NCI-H146 treated with DMSO at 0.1 percent for 48 hours (cell line): ENCODE measurements at regions not wholly inside any gene's neighbourhood (a gene's known extent, or its start where the extent isn't known, plus 50 kb on each side); places are given as distances from the start of the nearest gene placed in this dataset.

Experiments
- DNase-seq: peaks from one replicate; lab custom pipeline; 2025; ENCODE audit not compliant: unreplicated experiment; lab: John Stamatoyannopoulos, UW

DNA sequence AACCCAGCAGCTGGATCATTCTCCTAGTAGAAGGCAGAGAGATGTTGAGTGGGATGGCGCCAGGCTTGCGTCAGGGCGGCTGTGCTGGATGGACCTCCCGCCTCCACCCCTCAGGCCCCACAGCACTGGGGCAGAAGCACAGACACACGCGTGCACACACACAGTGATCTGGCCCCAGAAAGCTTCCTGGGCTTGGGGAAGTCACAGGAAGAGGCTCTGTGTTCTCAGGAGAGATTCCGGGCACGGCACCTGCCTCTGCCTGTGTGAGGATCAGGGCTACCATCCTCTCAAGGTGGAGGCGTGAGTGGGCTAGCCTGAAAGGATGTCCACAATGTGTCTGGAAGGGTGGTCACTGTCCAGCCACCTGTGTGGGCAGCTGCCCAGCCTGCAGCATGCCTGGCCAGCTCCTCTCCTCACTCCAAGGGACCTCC is 229.8 kb upstream of the HS6ST1 start:
- no peak for DNase-seq

DNA sequence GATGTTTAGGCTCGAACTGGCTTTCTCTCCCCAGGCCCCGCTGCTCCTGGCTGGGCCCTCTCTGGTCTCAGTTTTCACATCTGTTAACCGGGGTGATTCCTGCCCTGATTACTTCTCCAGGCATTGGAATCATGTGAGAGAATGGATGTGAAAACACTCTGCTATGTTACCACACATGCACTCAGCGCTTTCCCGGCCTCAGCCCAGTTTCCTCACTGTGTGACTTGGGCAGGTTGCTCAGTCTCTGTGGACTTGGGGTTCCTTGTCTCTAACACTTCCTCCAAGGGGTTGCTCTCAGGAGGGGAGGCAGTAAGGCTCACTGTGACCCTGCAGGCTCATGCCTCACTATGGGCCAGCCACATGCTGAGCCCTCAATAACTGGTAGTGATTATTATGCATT is 230.4 kb upstream of the HS6ST1 start:
- DNase-seq = no peak

DNA sequence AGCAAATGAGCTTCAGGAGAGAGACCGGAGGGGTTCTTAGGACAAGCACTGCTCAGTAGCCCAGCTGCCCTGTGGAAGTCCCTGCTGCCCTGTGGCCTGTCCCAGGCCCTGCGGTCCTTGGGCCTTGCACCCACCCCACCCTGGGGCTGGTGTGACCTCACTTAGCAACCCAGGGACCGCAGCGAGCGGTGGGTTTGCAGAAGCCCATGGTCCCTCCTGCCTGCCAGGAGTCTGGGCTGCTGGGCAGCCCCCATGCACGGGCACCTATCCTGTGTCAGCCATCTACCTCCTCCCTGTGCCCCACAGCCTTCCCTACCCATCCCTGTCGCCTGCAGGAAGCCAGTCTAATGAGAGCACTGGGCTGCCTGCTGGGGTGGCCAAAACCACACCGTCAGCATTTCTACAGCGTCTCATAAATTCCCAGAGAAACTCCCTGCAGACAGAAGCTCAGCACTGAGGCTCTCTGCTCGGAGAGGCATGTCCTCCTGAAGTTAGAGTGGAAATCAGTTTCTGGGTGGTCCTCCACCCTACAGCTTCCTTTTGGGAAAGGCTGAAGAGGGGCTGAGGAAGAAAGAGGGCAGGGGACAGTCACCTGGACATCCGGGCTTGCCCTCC is 231.1 kb upstream of the HS6ST1 start:
- DNase-seq = no peak

DNA sequence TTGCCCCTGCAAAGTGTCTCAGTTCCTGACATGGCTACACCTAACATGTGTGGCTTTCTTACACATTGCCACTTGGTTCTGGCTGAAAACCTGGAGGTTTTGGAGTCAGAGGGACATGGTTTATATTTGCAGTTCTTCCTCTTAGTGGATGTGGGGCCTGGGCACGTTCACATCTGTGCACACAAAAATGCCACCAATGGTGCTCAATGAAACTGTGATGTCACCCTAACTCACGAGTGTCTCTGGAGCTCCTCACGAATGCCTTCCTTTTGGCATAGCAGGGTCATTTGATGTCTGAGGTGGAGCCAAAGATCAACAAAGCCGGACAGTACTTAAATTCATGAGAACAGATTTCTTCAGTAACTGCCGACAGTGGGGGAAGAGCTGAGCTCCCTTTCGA is 231.7 kb upstream of the HS6ST1 start:
- DNase-seq = no peak

DNA sequence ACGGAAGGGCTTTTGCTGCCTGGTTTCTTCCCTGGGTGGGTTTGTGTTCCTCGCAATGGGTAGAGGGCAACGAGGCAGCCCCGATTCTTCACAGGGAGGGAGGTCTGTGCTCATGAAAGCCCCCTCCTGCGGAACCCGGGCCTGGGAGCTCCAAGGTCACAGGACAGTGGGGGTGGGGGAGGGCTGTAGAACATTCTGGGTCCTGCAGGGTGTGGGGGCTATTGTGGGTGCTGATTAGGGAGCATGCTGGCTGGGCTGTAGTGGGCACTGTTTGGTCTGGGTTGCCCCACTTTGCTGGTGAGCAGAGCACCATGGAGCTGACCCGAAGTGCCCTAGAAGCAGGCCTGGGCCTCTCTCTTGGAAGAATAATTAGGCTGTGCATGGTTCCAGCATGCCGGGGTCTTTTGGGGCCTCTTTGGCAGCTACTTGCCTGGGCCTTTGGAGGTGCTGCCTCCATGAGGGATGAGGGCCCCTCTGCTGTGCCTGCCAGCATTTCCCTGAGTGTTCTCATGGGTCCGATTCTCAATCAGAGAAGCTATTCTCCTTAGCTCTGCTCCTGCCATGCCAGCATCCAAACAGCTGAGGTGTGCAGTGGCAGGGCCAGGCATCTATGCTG is 232.2 kb upstream of the HS6ST1 start:
- no peak for DNase-seq

DNA sequence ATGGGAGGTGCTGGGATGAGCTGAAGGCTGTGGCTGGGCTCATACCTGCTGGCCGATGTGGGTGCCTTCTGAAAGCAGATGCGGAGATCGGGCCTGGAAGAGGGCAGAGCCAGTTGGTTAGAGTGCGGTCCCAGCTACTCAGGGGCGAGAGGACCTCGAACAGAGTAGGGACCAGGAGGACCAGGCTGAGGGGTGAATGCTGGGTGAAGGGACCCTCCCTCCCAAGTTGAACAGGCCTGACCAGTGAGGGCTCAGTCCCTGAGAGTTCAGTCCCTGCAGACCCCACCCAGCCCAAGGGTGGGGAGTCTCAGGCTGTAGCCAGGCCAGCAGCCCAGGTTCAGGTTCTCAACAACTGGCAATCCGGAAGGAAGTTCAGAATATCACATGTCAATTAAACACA is 232.8 kb upstream of the HS6ST1 start:
- no peak for DNase-seq

DNA sequence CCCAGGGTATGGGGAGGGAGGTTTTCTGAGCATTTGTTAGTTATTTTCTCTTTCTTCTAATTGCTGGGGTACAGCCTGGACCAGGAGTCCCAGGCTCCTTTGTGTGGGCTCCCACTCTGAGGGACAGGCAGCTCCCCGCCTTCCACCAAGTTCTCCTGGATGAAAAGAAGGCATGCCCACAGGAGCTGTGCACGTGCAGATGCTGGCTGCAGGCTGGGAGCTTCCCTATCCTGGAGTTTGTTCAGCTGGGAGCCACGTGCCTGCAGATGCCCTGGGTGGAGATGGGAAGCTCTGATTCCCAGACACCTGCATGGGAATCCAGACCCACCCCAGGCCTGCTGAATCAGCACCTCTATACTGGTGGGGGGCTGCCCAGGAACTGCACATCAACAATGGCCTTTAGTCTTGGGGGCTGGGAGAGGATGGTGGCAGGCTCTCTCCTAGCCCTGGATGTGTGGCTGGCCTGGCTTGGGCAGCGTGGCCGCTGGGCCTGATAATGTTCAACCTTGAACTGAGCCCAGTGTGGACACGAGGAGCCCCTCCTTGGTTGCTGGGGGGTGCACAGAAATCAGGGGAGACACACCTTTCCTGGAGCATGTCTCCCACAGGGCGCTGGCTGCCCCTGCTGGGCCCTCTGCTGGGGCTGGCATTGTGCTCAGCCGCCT is 233.6 kb upstream of the HS6ST1 start:
- DNase-seq = no peak

DNA sequence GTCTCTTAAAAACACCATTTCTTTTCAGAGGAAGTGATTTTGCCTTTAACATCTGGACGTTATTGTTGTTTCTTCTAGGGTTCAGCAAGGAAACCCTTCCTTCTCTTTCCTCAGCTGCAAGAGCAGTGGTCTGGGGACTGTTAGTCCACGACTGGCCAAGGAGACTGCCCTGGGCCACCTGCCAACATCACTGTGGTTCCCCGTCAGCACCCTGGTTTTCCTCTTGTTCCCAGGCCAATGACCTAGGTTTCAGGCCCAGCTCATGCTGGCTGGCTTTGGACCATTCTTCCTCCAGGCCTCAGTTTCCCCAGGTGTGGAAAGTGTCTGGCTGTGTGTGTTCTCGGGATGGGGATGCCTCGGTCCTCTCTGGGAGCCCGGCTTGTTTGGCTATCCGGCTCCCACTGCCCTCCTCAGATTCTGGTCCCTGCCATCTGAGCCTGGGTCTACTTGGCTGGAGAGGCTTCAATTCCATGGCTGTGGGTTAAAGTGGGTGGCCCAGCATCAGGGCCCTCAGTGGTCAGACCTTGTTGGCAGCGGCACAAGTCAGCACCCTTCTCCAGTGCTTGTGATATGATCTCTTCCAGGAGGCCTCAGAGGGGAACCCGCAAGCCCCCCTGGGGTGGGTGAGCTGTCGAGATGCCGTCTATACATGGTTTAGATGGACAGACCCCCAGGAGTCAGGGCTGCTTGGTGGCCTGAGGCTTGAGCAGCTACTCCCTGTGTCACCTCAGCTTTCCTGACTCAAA is 234.3 kb upstream of the HS6ST1 start:
- no peak for DNase-seq

DNA sequence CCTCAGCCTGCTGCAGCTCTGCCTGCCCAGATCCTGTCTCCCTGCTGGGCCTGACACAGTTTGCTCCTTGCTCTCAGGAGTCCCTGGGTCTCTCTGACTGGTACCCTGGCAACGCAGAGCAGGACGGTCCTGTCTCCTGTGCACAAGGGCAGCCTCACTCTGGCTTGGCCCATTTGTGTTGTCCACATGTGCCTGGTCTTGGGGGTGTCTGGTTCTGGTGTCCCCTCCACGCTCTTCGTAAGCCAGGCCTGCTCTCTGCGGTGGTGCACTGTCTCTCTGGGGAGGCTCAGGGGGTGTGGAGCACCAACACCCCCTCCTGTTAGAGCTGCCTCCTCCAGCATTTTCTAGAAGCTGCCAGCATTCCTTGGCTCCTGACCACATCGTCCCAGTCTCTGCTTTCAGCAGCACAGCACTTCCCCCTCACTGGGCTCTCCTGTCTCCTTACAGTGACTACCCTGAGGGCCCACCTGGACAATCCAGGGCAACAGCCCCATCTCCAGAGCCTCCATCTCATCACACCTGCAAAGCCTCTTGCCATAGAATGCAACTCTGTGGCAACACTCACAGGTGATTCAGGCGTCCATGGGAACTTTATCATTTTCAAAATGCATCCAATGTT is 235.6 kb upstream of the HS6ST1 start:
- DNase-seq = no peak

DNA sequence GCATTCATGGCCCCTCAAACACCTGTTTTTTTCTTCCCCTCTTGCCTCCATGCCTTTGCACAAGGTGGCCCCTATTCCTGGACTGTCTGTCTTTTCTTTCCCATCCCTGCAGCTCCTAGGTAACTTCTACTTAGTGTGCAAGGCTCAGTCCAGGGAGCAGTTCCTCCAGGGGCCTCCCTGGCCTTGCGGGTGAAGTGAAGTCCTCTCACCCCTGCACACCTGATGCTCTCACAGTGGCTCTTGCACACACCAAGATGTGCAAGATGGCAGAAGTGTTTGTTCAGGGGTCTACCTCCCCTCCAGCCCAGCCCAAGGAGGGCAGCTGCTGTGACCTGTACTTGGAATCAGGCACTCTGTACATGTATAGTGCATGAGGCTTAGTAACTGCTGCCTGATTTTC is 236.8 kb upstream of the HS6ST1 start:
- DNase-seq = no peak

DNA sequence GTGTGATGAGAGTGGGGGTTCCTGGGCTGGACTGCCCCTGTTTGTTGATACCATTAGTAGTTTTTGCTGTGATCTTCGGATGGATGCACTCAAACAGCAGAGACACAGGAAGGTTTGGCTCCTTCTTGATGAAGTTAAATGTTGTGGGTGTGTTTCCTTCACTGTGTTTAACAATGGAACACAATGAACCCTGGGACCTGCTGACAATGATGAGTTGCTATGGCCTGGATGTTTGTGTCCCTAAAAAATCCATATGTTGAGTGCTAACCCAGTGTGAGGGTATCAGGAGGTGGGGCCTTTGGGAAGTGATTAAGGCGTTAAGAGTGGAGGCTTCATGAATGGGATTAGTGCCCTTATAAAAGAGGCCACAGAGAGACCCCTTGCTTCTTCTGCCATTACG is 237.4 kb upstream of the HS6ST1 start:
- no peak for DNase-seq

DNA sequence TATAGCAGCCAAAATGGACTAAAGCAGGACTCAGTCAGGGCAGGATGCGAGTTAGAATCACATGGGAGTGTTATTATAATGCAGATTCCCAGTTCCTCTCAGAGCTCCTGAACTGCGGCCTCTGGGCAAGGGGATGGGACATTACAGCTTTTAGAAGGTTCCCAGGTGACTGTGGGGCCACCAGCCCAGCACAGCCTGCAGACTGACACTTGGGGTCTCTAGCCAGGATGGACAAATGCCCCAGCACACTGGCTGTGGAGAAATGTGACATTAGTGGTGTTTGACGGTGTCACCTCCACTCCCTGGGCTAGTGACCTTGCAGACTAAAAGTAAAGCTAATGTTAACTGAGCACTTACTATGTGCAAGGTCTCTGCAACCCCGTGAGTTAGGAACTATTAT is 238.0 kb upstream of the HS6ST1 start:
- no peak for DNase-seq

DNA sequence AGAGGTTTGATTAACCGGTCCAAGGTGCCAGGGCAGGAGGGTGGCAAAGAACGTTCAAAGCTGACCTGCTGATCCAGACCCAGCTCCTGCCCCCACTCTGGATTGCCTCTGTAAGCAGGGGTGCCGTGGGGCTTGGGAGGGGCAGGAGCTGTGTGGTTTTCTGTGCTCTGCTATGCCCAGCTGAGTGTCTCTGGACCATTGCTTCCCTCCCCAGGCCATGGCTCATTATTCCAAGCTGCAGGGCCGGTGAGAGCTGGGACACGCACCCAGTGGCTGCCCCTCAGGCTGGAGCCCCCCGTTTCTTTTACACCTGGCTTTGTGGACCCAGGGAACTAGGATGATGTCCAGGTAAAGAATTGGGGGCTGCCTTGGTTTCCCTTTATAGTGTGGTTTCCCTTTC is 238.4 kb upstream of the HS6ST1 start:
- DNase-seq = no peak

DNA sequence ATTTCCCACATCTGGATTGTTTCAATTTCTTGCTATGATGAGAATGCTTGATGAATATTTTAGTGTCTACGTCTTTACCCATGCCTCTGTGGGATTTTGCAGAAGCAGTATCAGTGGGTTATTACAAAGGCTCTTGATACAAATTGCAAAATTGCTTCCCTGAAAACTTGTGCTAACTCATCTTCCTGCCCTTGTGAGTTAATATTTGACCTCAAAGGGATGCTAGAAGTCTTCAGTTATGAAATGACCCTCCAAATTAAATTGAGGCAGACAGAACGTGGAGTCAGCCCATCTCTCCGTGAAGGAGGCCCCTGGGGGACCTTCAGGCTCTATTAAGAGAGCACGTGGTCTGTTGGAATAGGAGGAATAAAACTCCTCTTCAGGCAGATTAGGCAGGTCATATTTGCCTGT is 239.2 kb upstream of the HS6ST1 start:
- no peak for DNase-seq

DNA sequence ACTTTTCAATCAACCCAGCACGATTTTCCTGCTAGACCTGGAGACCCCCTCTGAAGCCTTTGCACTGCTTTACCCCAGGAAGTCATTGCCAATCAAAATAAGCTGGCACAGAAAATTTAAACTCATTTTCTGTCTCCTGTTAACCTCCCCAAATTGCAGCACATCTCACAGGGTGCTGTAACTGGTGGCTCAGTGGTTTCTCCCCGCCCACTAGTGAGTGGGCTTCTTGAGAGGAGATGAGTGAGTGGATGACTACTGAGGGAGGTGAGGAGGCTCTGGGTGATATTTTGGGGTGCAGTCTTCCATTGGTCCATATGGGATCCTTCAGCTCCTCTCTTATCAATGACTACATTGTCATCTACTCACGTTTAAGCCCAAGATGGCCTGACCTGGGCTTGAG is 239.8 kb upstream of the HS6ST1 start:
- DNase-seq = no peak

DNA sequence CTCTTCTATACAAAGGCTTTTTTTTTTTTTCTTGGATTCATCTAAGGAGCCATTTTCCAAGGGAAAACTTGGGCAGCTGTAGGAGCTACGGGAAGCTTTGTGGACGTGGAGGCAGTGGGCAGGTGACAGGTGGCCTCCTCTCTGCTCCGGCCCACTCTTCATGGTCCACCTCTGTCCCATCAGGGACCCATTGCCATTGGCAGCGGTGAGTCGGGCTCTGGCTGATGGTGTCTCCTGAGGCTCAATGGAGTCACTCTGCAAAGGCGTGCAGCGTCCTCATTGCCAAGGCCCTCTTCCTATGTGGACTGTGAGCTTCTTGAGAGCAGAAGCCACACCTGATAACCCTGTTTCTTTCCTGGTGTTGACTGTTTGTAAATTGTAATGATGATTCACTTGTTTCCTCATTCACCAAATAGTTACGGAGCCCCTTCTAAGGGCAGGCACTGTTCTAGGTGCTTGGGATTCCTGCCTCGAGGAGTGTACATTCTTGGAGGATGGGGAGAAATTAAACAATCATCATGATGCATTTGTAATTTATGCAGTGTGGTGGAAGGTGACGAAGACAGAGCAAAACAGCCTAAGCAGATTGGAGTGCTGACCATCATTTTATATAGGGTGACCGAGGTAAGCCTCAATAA is 240.3 kb upstream of the HS6ST1 start:
- no peak for DNase-seq

DNA sequence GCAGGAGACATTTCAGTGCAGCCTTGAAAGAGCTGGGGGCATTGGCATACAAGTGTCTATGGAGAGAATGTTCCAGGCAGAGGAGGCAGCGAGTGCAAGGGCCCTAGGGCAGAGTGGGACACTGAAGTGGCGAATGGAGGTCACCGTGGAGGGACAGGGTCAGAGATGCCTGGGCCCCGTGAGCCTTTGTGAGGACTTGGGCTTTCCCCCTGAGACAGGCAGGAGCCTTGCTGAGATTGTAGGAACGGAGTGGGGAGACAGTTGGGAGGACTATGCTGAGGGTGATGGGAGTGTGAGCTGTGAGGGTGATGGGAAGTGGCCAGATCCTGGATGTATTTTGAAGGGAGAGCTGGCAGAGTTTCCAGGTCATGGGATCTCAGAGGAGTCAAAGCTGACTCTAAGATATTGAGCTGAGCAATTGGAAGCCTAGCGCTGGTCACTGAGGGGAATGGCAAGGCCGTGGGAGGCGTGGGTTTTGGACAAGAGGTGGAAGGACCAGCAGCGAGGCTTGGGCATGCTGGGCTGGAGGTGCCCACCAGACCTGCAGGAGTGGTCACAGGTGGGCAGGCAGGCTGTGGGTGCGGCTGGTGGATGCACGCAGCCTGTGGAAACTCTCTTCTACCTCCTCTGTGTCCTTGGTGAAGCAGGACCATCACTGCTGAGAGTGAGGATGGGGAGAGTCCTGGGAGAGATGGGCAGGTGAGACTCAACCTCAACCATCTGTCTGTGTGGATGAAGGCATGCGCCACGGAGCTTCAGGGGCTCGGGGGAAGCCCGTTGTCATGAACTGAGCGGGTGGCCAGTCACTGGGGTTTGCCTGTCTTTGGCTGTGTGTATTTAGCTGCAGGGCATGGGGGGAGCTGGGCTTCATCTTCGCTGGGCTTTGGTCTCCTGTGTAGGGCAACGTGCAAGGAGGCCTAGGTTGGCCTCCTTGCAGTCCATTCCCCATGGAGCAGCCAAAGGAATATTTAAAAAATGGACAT is 241.2 kb upstream of the HS6ST1 start:
- no peak for DNase-seq

DNA sequence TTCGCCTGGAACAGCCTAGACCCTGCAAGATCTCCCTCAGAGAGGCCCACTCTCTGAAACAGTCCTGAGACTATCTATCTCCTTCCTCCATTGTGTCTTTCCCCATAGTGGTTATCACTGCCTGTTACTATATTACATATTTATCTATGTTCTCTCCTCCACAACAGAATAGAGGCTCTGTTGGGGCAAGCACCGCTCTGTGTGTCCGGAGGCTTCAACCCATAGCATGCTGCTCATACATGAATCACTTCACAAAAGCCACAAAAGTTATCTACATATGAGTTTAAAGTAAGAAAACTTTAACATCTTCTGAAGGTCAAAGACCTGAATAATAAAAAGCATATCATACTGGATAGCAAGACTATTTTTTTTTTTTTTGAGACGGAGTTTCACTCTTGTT is 242.1 kb upstream of the HS6ST1 start:
- no peak for DNase-seq

DNA sequence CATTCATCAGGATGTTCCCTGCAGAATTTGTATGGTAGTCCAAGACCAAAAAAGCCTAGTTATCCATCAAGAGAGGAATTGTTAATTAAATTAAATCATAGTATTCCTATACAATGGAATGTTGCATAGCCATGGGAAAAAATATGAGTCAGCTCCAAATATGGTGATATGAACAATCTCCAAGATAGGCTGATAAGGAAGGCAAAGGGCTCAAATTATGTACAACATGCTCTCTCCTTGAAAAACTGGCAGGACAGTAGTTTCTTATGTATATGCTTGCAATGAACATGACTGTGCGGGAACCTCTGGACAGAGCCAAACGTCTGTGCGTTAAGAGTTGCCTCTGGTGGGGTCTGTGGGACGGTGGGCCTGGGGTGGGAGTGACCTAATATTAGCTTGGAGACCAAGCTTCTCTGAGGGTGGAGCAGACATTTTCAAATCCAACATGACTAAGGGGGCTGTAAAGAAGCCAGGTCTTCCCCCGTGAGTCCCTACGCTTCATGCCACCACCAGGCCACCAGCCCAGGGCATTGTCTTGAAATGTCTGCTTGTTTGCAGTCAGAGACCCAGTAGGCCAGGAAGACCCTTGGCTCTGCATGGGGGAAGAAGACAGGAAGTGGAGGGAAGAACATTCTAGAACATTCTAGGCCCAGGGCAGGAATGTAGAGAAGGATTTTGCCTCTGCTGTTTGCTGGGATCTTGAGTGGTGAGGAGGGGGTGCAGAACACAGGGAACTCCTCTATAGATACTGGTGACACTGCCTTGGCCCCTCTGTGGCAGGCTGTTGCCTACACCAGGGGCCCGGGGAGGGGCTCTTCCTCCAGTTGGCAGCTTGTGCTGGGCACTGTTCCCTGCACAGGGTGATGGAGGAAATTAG is 244.0 kb upstream of the HS6ST1 start:
- no peak for DNase-seq
